Astrocyte of the hippocampus (primary cell): ENCODE measurements at regions not wholly inside any gene's neighbourhood (a gene's known extent, or its start where the extent isn't known, plus 50 kb on each side); places are given as distances from the start of the nearest gene placed in this dataset.
"Not testable (repeated sequence)": the region's sequence is repeated elsewhere in the genome, so short reads cannot be mapped to it uniquely, and the experiment has no call there.

Source experiments
- DNase-seq: peaks from one replicate; pipeline ENCODE4 v3.0.0; 2011; ENCODE audit warnings: low read depth, low spot score

DNA sequence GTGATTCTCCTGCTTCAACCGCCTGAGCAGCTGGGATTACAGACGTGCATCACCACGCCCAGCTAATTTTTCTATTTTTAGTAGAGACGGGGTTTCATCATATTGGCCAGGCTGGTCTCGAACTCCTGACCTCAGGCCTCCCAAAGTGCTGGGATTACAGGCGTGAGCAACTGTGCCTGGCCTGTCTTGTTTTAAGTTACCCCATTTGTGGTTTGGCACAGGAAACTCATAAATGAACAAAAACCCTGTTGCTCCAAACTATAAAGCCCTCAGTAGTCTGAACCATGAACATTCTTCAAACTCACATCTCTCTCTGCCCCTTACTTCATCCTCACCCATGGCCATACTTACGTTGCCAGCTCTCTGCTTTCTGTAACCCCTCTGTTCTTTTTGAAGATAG, 61.7 kb downstream of the RHOU start:
- DNase-seq: not testable (repeated sequence)

- DNase-seq: no peak
Observed at GRCh38 chr1:228798035-228798434, 62.8 kb downstream of the RHOU start.

DNA sequence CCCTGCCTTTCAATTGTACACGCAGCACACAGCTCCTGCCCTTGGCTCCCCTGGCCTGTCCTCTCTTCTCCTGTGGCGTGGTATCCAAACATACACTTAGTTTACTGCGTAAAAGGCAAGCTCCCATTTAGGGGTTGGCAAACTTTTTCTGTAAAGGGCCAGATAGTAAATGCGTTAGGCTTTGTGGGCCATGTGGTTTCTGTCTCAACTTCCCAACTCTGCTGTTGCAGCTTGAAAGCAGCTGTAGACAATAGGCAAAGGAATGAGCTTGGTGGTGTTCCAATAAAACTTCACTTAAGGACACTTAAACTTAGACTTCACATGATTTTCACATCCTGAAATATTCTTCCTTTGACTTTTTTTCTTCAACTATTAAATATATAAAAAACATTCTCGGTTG, 63.3 kb downstream of the RHOU start:
- no peak for DNase-seq

GRCh38 chr1:228799924-228800323, 64.6 kb downstream of the RHOU start:
- DNase-seq: no peak

GRCh38 chr1:228801068-228801467, 65.8 kb downstream of the RHOU start:
- DNase-seq: no peak

DNA sequence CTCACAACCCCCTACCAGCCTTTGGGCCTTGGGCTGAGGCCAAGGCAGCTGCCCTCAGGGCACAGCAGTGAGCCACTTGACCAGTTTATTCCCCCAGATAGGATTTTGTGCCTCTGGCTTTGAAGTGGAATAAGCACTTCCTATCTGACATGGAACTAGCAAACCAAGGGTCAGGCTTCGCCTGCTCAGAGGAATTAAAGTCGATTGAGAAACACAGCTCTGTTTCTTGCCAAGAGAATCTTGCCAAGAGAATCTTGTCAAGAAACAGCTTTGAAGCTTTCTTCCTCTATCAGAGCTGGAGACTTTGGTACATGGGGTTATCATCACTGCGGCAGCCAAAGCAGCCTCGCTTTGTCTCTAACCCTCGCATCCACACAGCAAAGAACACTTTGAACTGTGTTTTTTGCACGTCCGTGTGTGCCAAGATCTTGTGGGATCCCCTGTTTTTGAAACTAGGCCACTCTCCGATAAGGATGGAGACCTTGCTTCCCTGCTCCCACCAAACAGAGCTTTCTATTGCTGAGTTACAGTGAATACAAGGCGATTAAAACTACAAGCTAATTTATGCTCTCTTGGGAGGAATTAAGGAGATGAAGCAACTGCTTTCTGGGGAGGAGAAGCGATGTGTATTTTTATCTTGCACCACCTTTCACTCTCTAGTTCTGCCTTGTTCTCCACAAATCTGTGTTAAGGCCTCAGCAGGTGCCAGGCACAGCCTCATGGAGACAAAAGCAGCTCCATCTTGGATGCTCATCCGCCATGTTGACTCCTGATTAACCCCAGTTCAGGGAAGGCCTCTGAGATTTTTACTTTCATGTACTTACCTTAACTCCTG, 67.3 kb downstream of the RHOU start:
- no peak for DNase-seq

- no peak for DNase-seq
Observed at GRCh38 chr1:228803421-228803820, 68.1 kb downstream of the RHOU start.

DNA sequence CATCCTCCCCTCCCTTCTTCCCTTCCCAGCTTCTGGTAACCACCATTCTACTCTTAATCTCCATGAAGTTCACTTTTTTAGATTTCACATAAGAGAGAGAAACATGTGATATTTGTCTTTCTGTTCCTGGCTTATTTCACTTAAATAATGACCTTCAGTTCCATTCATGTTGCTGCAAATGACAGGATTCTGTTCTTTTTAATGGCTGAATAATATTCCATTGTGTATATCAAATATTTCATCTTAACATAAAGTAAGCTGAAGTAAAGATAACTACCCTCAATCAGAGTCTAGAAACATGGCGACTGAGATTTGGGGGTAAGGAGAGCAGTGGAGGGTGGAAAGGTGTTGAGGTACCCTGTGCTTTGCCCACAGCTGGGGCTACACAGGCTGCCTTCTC, 68.9 kb downstream of the RHOU start:
- no peak for DNase-seq

DNA sequence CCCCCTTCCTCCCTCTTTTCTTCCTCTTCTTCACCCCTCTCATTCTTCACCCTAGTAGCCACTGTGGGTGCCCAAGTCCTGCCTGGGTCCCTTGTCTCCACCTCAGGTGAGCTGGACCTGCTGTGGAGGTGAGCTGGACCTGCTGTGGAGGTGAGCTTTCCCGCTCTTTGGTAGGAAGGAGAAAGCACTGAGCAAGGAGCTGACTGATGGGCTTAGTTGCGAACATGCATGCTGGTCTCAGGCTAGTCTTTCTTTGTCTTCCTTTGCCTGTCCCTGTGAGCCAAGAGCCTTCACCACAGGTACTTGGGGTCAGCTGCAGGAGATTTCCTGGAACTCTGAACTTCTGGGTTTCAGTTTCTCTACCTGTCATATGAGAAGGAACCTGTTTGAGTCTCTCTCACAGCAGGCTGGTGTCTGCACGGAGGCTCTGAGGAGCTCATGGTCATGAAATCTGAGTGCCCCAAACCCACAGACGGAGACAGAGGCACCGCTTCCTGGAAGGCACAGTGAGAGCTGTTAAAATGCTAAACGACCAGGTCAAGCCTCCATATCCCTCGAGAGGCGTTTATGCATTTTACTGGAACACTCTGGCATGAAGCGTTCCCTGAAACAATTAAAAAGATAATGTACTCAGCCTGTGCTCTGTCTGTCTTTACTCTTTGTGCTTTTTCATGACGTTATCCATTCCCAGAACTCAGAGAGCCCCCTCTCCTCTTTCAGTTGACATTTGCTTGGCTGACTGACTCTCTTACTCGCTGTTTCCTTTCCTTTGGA, 69.5 kb downstream of the RHOU start:
- DNase-seq: no peak

- DNase-seq: no peak
Observed at GRCh38 chr1:228807904-228808605, 72.8 kb downstream of the RHOU start.

DNA sequence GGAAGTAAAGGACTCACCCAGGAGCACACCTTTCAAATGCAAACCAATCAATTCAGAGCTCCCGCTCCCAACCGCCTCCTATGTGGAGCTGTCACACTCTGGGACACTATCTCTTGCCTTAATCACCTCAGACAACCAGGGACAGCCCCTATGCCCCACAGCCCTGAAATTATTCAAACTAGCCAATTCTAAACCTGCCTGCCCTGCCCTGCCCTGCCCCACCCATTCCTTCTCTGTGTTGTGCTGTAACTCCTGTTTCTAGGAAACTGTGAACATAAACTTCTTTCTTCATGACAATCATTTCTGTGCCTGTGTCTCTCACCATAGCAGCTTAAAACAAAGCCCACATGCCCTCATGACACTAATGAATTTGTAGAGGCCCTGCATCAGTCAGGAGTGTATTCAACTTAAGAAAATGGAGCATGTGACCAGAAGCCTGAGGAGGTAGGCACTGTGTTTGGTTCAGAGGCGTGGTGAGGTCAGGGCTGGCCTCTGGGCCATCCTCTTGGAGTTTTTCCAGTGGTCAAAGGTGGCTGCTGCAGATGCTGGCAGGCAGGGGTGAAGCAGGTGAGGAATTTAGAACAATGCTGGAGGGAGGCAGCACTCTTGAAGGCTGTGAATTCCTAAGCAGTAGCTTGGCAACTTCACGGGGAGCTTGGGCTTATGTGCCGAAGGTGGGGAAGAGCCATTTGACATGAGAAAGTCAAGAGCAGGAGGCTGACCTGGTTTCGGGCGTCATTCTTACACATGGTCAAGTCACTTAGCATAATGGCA, 74.5 kb downstream of the RHOU start:
- DNase-seq: no peak

GRCh38 chr1:228810395-228810758, 75.1 kb downstream of the RHOU start:
- DNase-seq: no peak

GRCh38 chr1:228810878-228811711, 75.8 kb downstream of the RHOU start:
- no peak for DNase-seq

DNA sequence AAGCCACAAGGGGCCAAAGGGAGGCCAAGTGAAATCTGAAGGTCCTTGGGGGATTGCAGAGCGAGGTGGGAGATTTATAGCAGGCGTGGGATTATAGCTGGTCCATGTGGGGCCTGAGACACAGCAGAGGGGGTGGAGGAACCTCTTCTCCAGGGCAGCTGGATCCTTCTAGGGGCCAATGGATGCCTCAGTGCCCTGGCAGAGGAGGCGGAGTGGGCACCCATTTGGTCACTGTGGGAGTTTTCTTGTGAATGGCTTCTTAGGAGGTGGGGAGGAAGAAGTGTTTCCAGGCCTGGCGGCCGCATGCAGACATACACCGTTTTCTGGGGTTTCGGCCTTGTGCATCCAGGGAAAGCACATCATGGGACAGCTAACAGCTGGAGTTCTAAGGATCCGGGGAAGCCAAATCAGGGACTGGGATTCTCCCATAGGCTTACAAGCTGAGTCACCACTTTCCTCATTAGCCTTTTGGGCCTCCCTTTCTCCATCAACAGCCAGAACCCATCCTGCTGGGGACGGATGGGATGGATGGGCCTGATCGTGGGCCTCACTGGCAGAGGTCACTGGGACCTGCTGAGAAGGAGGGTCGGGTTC, 76.5 kb downstream of the RHOU start:
- no peak for DNase-seq

DNA sequence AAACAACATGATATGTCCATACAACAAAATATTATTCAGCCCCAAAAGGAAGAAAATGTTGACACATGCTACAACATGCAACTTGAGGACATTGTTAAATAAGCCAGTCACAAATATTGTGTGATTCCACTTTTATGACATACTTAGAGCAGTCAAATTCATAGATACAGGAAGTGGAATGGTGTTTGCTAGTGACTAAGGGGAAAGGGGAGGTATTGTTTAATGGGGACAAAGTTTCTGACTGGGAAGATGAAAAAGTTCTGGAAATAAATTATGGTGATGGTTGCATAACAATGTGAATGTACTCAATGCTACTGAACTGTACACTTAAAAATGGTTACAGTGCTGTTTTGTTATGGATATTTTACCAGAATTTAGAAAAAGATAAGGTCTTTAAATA, 77.7 kb downstream of the RHOU start:
- no peak for DNase-seq

GRCh38 chr1:228814176-228814575, 78.9 kb downstream of the RHOU start:
- DNase-seq: no peak

GRCh38 chr1:228818296-228818695, 83.0 kb downstream of the RHOU start:
- DNase-seq: no peak

- DNase-seq: no peak
Observed at GRCh38 chr1:228818928-228819630, 83.8 kb downstream of the RHOU start.

DNA sequence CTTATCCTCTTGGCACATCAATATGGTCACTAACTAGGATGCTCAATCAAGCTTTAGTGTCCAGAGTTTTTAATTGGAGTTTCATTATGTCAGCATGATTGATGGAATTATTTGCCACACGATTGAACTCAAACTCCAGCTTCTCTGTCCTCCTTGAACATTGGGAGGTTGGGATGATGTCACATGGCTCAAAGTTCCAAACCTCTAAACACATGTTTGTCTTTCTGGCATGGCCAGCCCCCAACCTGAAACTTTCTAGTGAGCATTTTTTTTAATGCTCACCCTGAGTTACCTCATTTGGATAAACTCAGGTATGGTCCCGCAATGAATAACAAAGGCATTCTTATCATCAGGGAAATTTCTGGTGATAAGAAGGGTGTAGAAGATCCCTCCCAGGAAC, 86.0 kb downstream of the RHOU start:
- no peak for DNase-seq

GRCh38 chr1:228823200-228823599, 87.9 kb downstream of the RHOU start:
- DNase-seq: no peak
